Activated CD4-positive, alpha-beta T cell treated with anti-CD3 and anti-CD28 coated beads for 48 hours (primary cell): ENCODE measurements at regions not wholly inside any gene's neighbourhood (a gene's known extent, or its start where the extent isn't known, plus 50 kb on each side); places are given as distances from the start of the nearest gene placed in this dataset.
"Not testable (repeated sequence)": the region's sequence is repeated elsewhere in the genome, so short reads cannot be mapped to it uniquely, and the experiment has no call there.

Experiments
- DNase-seq: peaks from one replicate; pipeline ENCODE4 v3.0.0-alpha.2; 2020

DNA sequence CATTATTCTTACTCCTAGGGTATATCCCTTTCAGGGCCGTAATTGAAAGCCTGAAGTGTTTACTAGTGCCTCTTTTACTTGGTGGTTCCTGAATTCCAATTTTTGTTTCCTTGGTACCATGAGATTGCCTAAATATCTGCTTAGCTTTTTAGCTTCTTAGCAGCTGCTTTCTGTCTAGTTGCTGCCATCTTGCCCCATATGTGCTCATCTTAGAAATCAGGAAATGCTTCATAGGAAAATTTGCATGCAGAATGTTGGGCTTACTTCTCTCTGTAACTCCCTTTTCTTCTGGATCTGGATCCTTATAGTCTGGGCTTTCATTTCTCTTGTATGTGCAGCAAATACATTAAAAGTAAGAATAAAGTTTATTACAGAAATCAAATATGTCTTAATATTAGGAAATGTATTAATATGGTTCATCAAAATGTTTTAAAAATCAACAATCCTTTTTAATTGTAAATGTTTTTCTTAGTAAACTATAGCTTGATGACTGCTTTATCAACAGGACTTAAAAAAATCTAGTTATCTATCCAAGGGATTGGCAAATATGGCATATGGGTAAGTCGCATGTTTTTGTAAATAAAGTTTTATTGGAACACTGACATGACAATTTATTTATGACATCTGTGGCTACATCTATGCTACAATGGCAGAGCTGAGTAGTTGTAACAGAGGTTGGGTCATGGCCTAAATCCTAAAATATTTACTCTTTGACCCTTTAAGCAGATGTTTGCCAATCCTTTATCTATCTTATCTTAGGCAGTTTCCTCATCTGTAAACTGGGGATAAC, 73.5 kb upstream of the CDK6 start:
- no peak for DNase-seq

DNA sequence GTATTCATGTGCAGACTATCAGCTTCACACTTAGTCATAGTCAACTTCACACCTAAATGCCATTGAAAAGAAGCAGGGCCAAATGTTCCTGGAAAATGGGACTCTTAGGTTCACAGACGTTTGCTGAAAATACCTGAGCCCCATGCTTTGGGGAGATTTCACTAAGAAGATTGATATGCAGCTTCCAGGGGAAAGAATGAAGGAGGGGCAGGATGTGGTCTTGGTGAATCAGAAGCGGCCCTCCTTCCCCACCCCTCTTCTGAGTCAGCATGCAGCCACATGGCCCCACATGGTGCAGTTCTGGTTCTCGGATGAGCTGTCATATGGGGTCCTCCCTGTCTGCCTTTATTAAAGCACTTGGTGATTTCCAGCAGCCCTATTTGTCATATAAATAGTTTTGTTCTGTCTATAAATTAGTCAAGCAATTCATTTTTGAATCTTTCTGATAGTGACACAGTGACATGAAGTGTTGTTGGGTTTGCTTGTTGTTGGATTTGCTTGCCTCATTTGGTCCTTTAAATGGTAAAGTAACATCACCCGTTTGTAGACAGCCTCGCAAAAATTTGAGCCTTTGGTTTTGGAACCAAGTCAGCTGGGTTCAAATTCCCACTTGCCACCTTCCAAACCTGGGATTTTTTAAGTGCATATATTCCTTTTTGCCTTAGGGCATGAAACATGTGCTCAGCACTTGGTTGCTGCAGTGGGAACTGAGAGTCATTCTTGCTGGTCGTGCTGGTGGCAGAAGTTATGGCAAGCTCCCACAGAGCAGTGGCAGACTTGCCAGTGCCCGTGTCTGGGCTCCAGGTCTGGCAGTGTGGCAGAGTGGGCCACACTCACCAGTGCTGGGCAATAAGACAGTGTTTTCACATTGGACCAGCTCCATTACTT, 68.1 kb upstream of the CDK6 start:
- DNase-seq = peak; percentile 92

DNA sequence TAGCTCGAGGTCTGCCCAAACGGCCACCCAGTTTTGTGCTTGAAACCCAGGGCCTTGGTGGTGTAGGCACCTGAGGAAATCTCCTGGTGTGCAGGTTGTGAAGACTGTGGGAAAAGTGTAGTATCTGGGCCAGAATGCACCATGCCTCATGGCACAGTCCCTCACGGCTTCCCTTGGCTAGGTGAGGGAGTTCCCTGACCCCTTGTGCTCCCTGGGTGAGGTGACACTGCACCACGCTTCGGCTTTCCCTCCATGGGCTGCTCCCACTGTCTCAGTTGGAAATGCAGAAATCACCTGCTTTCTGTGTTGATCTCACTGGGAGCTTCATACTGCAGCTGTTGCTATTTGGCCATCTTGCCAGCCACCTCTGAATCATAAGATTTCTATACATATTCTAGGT, 62.4 kb upstream of the CDK6 start:
- DNase-seq = no peak

DNA sequence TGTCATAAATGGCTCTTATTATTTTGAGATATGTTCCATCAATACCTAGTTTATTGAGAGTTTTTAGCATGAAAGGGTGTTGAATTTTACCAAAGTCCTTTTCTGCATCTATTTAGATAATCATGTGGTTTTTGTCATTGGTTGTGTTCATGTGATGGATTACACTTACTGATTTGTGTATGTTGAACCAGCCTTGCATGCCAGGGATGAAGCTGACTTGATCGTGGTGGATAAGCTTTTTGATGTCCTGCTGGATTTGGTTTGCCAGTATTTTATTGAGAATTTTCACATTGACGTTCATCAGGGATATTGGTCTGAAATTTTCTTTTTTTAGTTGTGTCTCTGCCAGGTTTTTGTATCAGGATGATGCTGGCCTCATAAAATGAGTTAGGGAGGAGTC, 58.5 kb upstream of the CDK6 start:
- DNase-seq = not testable (repeated sequence)

DNA sequence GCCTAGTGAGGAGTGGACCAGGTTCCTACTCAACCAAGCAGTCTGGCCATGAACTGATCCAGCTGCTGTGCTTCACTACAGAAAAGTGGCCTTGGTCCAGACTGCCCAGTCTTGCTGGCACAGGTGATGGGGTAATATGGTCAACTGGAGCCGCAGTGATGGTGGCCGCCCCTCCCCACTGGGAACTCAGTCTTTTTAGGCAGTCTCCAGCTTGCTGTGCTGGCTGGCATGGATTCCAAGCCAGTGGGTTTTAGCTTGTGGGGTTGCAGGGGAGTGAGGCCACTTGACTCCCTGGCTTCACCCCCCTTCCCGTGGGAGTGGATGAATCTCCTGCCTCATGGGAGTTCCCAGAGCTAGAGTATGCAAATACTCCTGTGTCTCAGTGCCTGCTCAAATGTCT, 52.7 kb upstream of the CDK6 start:
- DNase-seq = no peak
